ENCODE measurements at regions not wholly inside any gene's neighbourhood (a gene's known extent, or its start where the extent isn't known, plus 50 kb on each side); places are given as distances from the start of the nearest gene placed in this dataset.

DNA sequence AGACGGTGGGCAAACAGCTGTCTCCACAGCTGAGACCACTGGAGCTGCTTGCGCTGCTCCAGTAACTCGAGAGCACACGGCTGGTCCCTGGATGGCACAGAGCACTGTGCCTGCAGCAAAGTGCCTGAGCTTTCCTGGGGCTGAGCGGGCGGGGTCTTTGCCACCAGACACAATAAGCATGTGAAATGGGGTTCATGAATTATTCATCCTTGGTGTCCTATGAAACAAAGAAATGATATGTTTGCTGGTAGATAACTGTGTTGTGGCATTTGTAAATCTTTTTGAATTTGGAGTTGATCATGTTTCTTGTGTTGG, 151.7 kb upstream of the MPDZ start:
- no peak for DNase-seq

DNA sequence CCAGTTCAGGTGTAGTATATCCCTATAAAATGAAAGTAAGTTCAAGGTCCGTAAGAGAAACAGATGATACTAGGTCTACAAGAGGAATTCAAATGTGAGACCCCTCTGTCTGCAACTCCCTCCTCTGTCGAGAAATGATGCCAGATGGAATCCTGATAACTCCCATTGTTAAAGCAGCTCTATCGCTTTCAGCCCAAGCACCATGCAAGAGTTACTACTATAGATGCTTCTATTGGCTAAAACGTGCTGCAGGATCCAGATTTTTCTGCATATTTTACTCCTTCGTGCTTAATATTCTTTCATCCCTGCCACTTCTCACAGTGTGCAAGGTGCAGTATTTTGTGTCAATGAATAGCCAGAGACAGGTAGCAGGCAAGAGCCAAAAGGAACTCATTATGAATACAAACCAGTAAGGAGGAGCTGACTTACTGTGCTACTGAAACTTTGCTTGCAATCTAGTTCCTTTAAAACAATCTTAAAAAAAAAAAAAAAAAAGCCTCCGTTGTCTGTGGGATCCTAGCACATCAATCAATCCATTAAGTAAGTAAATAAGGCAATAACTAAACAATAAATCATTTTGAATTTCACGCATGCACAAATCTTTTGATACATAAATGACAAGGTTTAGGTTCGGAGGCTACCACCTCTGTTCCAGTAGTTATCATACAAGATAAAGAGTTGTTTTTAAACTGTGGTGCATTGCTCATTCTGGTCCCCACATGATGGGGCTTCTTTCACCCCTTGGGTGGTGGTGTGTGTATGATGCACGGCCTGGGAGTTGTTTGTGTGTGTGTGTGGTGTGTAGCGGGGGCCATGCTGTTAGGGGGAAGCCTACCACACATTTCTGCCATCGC, 151.1 kb upstream of the MPDZ start:
- no peak for DNase-seq

DNA sequence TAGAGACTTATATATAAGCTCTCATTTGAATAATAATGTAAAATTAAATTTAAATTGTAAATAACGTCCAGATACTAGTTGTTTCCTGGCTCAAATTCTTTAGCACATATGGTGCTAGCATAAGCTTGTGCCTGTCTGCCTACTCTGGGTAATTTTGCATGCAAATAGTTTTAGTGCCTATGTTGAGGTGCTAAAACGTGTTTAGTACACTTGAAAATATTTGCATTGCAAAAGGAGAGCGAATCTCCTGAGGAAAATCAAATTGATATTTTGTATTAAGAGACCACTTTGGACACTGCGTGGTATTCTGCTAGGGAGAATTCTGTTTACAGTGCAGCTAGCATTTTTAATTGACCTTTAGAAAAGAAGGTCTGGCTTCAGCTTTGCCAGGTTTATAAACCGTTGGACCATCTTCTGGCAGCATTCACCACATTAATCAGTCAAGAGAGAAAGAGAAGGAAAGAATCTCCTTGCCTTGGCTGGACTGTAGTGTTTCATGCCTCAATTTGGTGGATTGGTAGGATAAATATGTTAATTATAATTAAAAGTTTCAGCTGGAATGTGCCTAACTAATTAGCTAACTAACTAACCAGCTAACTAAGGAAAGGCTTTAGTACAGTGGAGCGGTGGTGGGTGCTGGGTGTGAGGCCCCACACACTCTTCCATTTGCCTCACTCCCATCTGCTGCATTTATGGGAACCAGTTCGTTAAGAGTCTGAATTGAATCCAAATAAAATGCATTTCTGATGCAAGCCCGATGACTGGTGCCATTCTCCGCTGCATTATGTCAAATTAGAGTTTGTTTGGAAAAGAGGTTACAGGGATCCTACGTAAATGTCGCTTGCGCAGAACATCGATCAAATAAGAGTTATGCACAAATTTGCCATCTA, 150.1 kb upstream of the MPDZ start:
- no peak for DNase-seq

DNA sequence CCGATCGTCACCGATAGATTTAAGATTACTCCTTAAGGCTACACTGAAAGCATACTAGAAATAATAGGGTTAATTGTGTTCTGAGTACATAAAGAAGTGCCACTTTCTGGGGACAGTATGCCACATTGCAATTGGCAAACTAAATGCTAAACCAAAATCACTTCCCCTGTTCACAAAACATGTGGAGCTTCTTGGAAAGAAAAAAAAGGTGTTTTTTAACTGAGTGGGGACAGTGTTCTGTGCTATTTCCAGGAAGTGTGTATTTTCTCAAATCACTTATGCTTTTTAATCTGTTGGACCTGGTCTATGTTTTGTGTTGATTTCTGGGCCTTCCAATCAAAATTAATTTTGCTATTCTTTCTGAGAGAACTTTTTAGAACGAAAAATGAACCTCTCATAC, 149.3 kb upstream of the MPDZ start:
- DNase-seq: no peak

DNA sequence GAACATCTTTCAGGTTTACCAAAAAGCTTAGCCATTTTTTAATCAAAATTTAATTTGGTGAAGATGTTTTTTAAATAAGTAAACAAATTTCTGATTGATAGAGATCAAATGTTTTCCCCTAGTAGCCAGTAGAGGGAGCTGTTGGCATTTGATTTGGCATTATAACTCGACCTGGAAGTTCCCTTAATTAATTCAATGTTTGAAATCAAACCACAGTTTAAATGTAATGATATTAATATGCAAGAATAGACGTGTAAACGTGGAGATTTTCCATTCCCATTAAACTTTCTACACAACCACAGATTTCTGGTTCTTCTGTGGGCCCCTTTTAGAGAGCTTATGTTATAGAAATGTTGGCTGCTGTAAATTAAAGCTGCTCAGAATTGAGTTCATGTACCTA, 148.1 kb upstream of the MPDZ start:
- DNase-seq: peak; percentile 78

DNA sequence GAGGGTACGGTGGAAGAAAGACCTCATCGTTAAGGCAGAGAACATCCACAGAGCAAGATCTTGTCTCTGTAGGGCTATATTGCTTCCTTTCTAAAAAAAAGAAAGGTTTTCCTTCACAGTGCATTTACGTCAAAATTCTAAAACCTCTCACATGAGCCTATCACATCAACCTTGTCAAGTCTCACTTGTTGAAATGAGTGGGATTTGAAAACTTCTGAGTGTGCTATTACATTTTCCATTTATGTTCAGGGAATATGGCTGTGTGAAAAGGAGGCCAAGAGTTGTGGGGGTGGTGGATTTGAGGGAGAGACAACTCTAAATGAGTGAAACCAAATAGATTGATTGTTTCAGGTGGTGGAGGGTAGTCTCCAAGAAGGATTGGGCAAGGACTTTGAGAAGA, 147.1 kb upstream of the MPDZ start:
- DNase-seq: no peak

DNA sequence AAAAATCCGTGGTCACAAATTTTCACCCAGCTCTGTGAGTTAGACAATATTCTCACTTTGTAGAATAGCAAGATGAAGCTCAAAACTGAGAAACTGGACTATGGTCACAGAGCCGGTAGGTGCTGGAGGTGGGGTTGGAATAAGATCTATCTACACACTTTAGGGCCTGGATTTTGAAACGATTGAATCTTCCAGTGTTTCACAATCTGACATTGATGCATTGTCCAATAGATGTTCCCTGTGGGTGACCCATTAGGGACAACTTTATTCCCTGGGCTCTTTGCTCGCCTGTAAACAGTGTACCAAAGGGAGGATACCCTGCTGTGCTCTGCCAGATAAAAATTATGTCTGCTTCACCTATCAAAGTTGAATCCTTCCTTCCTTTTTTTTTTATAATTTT, 145.4 kb upstream of the MPDZ start:
- DNase-seq: no peak

DNA sequence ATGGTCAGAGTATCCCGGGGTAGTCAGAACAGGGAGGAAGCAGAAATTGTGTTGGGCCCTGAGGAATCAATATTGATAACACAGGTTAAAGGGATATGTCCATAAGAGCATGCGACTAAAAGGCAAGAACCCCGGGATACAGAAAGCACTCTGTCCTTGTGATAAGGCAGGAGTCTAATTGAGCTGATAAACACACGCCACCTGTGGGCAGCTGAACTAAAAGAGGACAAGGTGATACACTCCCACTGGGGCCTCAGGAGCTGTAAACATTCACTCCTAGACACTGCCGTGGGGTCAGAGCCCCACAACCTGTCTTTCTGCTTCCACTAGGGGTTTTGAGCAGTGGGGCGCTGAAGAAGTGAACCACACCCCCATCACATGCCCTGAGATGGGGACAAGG, 144.7 kb upstream of the MPDZ start:
- DNase-seq: no peak

DNA sequence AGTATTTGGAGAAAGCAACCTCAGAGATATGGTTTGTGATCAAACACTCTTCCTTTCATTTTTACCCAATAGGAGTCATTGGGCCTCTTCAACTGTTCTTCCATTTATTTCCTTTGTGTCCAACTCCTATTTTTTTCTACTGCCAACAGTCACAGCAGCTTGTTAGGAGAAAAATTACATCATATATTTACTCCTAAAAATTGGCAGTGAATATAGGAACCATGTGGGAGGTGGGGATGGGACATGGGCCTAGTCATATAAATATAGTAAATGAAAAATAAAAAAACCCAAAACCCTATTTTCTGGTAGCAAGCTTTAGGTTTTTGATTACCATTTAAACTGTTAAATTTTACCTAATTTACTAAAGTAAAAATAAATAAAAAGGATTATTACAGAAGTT, 134.9 kb upstream of the MPDZ start:
- no peak for DNase-seq

DNA sequence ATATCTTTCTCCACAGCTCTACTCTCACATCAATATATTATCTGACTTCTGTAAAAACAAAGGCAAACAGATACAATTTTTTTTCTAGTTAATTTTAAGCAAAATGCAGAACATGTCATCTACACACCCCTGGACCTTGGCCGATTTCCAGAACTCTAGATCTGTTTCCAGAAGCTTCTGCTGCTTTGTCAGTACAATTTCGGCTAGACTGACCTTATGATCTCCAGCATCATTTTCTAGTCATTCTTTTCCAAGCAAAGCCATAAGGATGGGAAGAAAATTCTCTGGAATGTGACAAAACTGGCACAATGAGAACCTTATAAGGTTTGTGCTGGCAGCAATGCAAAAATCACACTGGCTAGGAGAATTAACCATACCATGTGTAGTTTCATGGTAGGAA, 132.8 kb upstream of the MPDZ start:
- DNase-seq: peak; percentile 45

DNA sequence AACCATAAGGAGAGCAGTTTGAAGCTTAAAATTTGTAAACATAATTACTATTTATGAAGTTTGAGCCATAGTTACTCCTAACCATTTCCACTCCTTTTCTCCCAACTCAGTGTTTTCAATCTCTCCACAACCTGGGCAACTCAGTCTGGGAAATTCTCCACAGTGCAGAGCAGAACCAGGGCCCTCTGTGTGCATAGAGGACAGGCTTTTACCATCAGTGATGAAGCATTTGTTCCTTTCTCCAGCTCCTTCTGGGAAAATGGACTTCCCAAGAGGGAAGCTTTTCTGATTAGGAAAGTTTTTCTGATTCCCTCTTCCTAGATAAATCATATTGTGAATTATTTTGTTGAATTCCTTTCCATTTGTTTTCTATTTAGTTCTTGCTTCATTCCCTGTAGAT, 132.3 kb upstream of the MPDZ start:
- DNase-seq: no peak

DNA sequence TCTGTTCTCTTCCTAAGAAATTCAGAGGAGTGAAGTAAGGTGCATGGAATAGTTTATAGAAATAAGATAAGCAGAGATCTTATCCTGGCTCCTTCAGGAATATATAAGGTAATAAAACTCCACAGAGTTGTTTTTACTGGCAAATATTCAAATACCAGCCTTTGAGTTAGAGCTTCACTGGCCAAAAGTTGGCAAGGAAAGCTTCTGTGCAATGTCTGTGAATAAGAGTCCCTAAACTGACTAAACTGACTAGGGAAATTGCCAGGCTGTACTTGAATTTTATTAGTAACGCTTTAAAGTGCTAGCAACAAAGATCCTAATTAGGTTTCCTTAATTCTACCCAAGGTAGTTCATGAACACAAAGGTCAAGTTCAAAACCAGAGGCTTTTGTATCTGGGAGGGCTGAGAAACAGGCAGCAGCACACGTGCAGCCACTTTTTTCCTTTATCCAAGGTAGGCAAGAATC, 131.1 kb upstream of the MPDZ start:
- DNase-seq: no peak

DNA sequence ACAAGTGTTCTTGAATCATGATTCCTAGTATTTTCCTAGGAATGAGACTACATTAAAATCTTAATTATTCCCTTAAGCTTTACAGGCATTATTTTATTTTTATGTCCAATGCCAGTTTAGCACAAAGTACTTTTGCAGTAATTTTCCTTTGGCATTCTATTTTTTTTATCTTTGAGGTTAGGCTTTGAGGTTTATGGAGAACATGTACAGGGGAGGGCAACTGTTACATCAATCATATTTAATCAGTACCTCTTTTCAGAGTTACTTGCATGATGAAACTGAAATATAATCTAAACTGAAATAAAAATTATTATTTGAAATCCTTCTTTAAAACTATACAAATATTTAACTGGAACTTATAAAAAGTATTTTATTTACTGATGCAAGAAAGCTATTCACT, 118.2 kb upstream of the MPDZ start:
- no peak for DNase-seq

DNA sequence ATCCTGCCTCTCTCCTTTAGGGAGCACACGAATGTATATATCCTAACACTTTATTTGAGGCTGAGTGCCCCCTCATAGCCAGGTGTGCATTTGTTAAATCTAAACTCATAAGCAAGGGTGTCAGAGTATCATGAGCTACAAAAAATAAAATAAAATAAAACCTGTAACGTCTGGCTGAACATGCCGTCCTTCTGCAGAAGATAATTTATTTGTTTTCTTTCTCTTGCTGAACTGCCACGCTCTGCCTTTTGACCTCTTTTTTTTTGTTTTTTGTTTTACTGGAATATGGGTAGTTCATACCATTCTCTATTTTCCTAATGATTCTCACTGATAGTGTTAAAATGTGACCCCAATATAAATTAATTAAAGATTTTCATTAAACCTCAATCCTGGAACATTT, 117.7 kb upstream of the MPDZ start:
- no peak for DNase-seq

DNA sequence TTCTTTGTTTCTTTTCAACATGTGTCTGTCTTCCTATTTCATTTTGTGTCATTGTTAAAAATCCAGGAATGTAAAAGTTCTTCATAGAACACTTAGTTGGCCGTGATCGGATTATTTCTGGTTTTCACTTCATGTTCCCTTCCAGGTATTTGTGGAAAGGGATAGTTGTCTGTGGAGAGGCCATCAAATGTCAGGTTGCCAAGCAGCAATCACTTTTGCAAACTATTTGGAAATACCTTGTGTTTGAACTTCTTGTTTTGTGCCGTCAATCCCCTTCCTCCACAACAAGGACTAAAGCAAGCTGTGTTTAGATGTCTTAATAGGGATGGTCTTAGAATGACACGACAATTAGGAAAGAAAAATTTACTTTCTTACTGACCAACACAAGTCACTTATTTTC, 116.9 kb upstream of the MPDZ start:
- DNase-seq: no peak

DNA sequence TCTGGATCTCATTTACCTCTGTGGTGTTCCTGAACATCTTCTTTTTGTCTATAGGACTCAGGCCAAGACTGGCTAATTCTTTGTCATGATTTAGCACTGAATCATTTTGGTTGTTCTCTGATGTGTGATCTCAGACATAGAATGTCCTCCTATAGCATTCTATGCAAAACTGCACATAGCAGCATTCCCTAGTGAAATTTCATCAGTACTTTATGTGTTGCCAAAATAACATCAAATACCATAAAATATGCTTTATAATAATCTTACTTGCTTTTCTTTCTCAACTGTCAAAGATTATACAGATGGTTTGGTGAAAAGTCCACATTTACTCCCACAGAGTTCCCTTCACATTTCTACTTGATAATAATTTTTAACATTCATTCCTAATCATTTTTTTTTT, 115.7 kb upstream of the MPDZ start:
- DNase-seq: no peak

DNA sequence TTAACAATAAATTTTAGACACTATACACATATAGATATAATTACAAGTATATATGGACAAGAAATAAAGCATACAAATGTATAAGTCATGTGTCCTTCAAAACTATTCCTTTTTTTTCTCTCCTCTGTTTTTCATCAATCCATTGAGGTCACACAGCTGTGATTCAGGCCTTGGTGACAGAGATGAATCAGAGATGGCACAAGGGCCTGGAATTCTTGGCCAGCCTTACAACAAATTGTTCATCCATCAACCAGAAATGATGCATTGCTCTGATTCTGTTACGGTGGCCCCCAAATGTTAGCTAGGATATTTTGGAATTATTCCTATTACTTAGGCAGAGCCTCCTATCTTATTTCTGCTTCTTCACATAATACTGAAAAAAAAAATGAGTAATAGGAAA, 108.7 kb upstream of the MPDZ start:
- no peak for DNase-seq

DNA sequence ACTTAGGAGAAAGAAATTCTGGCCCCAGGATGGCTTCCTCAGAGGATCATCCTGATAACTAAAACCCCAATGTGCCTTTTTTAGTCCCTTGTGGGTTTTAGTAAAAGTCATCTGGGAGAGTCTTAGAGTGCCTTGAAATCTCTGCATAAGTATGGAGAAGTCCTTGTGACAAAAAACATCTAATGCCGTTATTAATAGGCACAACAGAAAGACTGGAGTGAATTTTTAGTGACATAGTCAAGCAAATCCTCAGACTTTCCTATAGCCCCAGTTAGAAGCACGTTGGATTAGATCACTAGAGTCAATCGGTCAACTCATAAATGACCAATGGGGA, 108.2 kb upstream of the MPDZ start:
- no peak for DNase-seq

DNA sequence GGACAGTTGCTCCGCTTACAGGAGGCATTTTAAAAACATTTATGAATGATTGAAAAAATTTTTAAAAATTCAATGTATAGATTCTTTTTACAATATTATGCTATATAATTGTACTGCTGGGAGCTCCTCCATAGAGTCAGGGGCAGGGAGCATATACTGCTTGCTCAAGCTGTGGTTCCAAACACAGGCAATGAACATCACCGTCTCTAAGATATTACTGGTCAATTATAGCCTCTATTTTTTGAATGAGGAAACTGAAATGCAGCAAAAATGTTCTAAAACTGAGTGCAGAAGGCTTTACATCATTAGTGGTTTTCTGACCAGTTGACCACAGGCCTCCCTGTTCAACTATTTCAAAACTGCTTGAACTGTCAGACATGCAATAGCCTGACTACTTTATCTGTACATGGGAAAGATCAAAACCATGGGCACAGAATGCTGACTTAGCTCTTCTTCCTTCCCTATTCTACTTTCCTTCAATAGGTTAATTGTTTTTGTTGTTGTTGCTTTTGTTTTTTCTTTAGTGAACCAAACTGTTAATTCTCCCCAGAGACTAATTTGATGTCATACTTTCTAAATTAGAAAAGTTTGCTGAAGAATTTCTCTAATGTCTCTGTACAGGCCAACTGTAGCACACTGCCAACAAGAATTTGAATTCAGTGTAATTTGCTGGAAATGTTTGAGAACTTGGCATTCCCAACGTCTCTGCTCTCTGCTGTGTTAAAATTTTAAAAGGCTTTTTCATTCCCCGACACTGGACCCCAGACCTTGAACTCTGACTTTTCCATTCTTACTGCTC, 107.6 kb upstream of the MPDZ start:
- DNase-seq: peak; percentile 60

DNA sequence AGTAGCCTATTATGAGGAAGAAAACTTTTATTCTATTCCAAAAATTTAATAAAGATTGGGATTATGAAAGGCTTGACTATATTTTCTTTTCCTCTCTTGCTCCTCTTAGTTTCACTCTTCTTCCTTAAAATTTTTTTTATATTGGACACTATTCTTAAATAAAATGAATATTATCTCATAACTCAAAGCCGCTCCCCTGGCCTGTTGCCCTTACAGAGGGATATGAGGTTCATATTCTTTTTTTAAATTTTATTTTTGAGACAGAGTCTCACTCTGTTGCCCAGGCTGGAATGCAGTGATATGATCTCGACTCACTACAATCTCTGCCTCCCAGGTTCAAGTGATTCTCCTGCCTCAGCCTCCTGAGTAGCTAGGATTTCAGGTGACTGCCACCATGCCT, 106.8 kb upstream of the MPDZ start:
- no peak for DNase-seq

DNA sequence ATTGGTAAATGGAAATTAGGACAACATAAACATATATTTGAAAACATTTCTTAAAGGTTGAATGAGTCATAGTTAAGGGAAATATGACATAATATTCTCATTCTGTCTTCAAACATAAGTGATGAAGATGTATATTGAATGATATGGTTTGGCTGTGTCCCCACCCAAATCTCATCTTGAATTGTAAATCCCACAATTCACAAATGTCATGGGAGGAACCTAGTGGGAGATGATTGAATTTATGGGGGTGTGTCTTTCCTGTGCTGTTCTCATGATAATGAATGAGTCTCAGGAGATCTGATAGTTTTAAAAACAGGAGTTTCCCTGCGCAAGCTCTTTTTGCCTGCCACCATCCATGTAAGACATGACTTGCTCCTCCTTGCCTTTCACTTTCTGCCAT, 104.4 kb upstream of the MPDZ start:
- DNase-seq: no peak

DNA sequence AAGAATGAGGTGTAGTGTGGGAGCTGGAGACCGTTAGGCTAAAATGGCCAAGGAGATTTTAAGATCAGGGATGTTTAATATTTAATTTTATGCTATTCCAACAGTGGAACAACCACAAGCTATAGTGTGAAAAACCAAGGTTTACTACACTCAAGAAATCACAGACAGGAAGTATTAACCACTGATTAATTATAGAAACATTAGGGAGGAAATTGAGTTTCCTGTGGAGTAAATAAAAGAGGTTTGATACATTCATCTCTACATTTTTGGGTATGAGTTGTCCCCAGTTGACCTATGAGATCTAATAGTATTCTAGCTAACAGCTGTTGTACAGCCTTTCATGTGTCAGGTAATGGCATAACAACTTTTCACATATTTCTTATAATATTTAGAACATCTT, 103.7 kb upstream of the MPDZ start:
- no peak for DNase-seq

DNA sequence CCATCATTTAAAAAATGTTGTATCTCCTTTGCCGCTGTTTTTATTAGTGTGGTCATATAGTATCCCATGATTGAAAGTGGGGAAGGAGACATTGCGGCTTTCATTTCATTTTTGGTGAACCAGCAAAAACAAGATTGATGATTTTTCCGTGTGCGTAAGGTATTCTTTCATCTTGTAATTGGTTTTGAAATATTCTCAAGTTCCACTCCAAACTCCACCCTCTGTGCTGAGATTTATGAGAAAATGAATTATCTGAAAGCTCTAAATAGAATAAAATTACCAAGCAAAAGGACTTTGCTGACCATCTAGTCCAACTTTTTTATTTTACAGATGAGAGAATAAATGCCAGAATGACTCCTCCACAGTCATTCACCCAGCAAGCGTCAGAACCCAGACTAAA, 103.1 kb upstream of the MPDZ start:
- DNase-seq: no peak

Data from hindlimb muscle (tissue), 1 donor.